Iris pigment epithelial cell (primary cell): ENCODE measurements at regions not wholly inside any gene's neighbourhood (a gene's known extent, or its start where the extent isn't known, plus 50 kb on each side); places are given as distances from the start of the nearest gene placed in this dataset.
"Not testable (repeated sequence)": the region's sequence is repeated elsewhere in the genome, so short reads cannot be mapped to it uniquely, and the experiment has no call there.

Source experiments
- DNase-seq: peaks from one replicate; pipeline ENCODE4 v3.0.0-alpha.2; 2011; ENCODE audit warnings: low read depth

GRCh38 chr7:96923345-96923744, 82.0 kb upstream of the DLX6 start:
- not testable (repeated sequence) for DNase-seq

GRCh38 chr7:96927131-96927530, 78.2 kb upstream of the DLX6 start:
- no peak for DNase-seq

- no peak for DNase-seq
Measured at GRCh38 chr7:96928965-96929364, 76.4 kb upstream of the DLX6 start.

- no peak for DNase-seq
Measured at GRCh38 chr7:96931891-96932290, 73.5 kb upstream of the DLX6 start.

- no peak for DNase-seq
Measured at GRCh38 chr7:96933067-96933645, 72.2 kb upstream of the DLX6 start.

- DNase-seq = no peak
Measured at GRCh38 chr7:96936621-96937020, 68.7 kb upstream of the DLX6 start.

- no peak for DNase-seq
Measured at GRCh38 chr7:96942112-96942511, 63.2 kb upstream of the DLX6 start.

- peak; percentile 6 for DNase-seq
Measured at GRCh38 chr7:96949766-96950165, 55.6 kb upstream of the DLX6 start.

GRCh38 chr7:96952974-96953391, 52.4 kb upstream of the DLX6 start:
- DNase-seq = peak; percentile 34

- DNase-seq = no peak
Measured at GRCh38 chr7:96953676-96954513, 51.5 kb upstream of the DLX6 start.
